H9 (cell line): ENCODE measurements at regions not wholly inside any gene's neighbourhood (a gene's known extent, or its start where the extent isn't known, plus 50 kb on each side); places are given as distances from the start of the nearest gene placed in this dataset.

Experiments
- DNase-seq: peaks from one replicate; pipeline ENCODE4 v3.0.0-alpha.2; 2017
- H2AFZ ChIP-seq: one replicate; pipeline ENCODE4 v1.6.1; 2013; ENCODE audit warnings: mild to moderate bottlenecking, low read length, control low read depth, moderate library complexity
- H2AK5ac ChIP-seq: 2 replicates; pipeline ENCODE4 v1.6.1; 2013; ENCODE audit warnings: low read length, control low read depth, mixed read lengths; ENCODE audit not compliant: insufficient read length
- H2BK120ac ChIP-seq: one replicate; pipeline ENCODE4 v1.6.1; 2013; ENCODE audit warnings: low read depth, mild to moderate bottlenecking, low read length, control low read depth, inconsistent platforms; ENCODE audit not compliant: poor library complexity, severe bottlenecking
- H2BK12ac ChIP-seq: 2 replicates; pipeline ENCODE4 v1.6.1; 2013; ENCODE audit warnings: low read length, control low read depth, mixed read lengths, low read depth; ENCODE audit not compliant: insufficient read length
- H2BK15ac ChIP-seq: 2 replicates; pipeline ENCODE4 v1.6.1; 2013; ENCODE audit warnings: low read depth, low read length, control low read depth
- H2BK20ac ChIP-seq: one replicate; pipeline ENCODE4 v1.6.1; 2013; ENCODE audit warnings: low read depth, mild to moderate bottlenecking, low read length, control low read depth, inconsistent platforms; ENCODE audit not compliant: poor library complexity, severe bottlenecking
- H2BK5ac ChIP-seq: 2 replicates; pipeline ENCODE4 v1.6.1; 2013; ENCODE audit warnings: low read length, control low read depth, mixed read lengths; ENCODE audit not compliant: insufficient read length
- H3K14ac ChIP-seq: 2 replicates; pipeline ENCODE4 v1.6.1; 2013; ENCODE audit warnings: low read length, control low read depth; ENCODE audit not compliant: insufficient read depth
- H3K18ac ChIP-seq: 2 replicates; pipeline ENCODE4 v1.6.1; 2013; ENCODE audit warnings: low read depth, mild to moderate bottlenecking, mixed read lengths, low read length, control low read depth; ENCODE audit not compliant: insufficient read length
- H3K23ac ChIP-seq: 2 replicates; pipeline ENCODE4 v1.6.1; 2013; ENCODE audit warnings: low read length, control low read depth, mixed read lengths, low read depth; ENCODE audit not compliant: insufficient read length
- H3K23me2 ChIP-seq: 2 replicates; pipeline ENCODE4 v1.6.1; 2013; ENCODE audit warnings: low read depth, mild to moderate bottlenecking, mixed read lengths, low read length, control low read depth; ENCODE audit not compliant: insufficient read length, poor library complexity, severe bottlenecking
- H3K27ac ChIP-seq: 2 replicates; pipeline ENCODE4 v1.5.1; 2013; ENCODE audit warnings: low read length, control low read depth, mixed read lengths, low read depth; ENCODE audit not compliant: insufficient read length
- H3K27me3 ChIP-seq: 2 replicates; pipeline ENCODE4 v1.6.1; 2013; ENCODE audit warnings: low read length, control low read depth, inconsistent platforms; ENCODE audit not compliant: insufficient read depth
- H3K4ac ChIP-seq: 2 replicates; pipeline ENCODE4 v1.6.1; 2013; ENCODE audit warnings: low read depth, mild to moderate bottlenecking, control low read depth, inconsistent platforms, low read length, moderate library complexity
- H3K4me1 ChIP-seq: 2 replicates; pipeline ENCODE4 v1.6.1; 2013; ENCODE audit warnings: low read length, control low read depth, inconsistent platforms; ENCODE audit not compliant: insufficient read depth
- H3K4me2 ChIP-seq: 2 replicates; pipeline ENCODE4 v1.6.1; 2013; ENCODE audit warnings: low read length, control low read depth, mixed read lengths; ENCODE audit not compliant: insufficient read length, insufficient read depth
- H3K56ac ChIP-seq: 2 replicates; pipeline ENCODE4 v1.6.1; 2013; ENCODE audit warnings: low read depth, mild to moderate bottlenecking, mixed read lengths, low read length, control low read depth; ENCODE audit not compliant: insufficient read length
- H3K79me1 ChIP-seq: 2 replicates; pipeline ENCODE4 v1.6.1; 2013; ENCODE audit warnings: low read depth, mild to moderate bottlenecking, moderate library complexity, low read length, control low read depth, inconsistent platforms; ENCODE audit not compliant: insufficient read depth, poor library complexity, severe bottlenecking
- H3K79me2 ChIP-seq: 2 replicates; pipeline ENCODE4 v1.6.1; 2013; ENCODE audit warnings: low read length, control low read depth, inconsistent platforms; ENCODE audit not compliant: insufficient read depth
- H3K9ac ChIP-seq: 2 replicates; pipeline ENCODE4 v1.6.1; 2013; ENCODE audit warnings: low read length, control low read depth, mixed read lengths; ENCODE audit not compliant: insufficient read length; ENCODE audit errors: extremely low read depth
- H3K9me3 ChIP-seq: one replicate; pipeline ENCODE4 v1.6.1; 2013; ENCODE audit warnings: low read depth, low read length, inconsistent platforms; ENCODE audit not compliant: control insufficient read depth
- H3T11ph ChIP-seq: one replicate; pipeline ENCODE4 v1.6.1; 2013; ENCODE audit warnings: mild to moderate bottlenecking, low read length, control low read depth, inconsistent platforms
- H4K20me1 ChIP-seq: one replicate; pipeline ENCODE4 v1.6.1; 2013; ENCODE audit not compliant: control insufficient read depth, insufficient read length, insufficient read depth
- H4K5ac ChIP-seq: 2 replicates; pipeline ENCODE4 v1.6.1; 2013; ENCODE audit warnings: low read depth, mild to moderate bottlenecking, mixed read lengths, low read length, control low read depth; ENCODE audit not compliant: insufficient read length
- H4K8ac ChIP-seq: replicated peaks from 2 replicates; pipeline ENCODE4 v1.6.1; 2013; ENCODE audit warnings: low read length, control low read depth, mixed read lengths, low read depth; ENCODE audit not compliant: insufficient read length
- H4K91ac ChIP-seq: 2 replicates; pipeline ENCODE4 v1.6.1; 2013; ENCODE audit warnings: low read depth, mild to moderate bottlenecking, moderate library complexity, mixed read lengths, low read length, control low read depth; ENCODE audit not compliant: insufficient read length
- H3K27ac Mint-ChIP-seq, 3 experiments: 2 replicates in 2 of 3; 3 replicates in 1 of 3; pipeline ENCODE4 v1.8.0; 2020 to 2021; ENCODE audit warnings: mixed read lengths in 3 of 3, mild to moderate bottlenecking in 1 of 3, moderate library complexity in 1 of 3
- H3K27me3 Mint-ChIP-seq: 2 replicates; pipeline ENCODE4 v1.8.0; 2021; ENCODE audit warnings: low read depth, mild to moderate bottlenecking, moderate library complexity, mixed read lengths
- H3K36me3 Mint-ChIP-seq, 3 experiments: 2 replicates in 2 of 3; 3 replicates in 1 of 3; pipeline ENCODE4 v1.8.0; 2020 to 2021; ENCODE audit warnings: low read depth in 3 of 3, mixed read lengths in 3 of 3; ENCODE audit not compliant: insufficient read depth in 1 of 3
- H3K4me1 Mint-ChIP-seq, 2 experiments: 2 replicates each; pipeline ENCODE4 v1.8.0; 2020; ENCODE audit warnings: mixed read lengths in 2 of 2
- H3K4me3 Mint-ChIP-seq, 2 experiments: 2 replicates in 1 of 2; 3 replicates in 1 of 2; pipeline ENCODE4 v1.8.0; 2020 to 2021; ENCODE audit warnings: mild to moderate bottlenecking in 2 of 2, mixed read lengths in 2 of 2, moderate library complexity in 1 of 2
- H3K9me3 Mint-ChIP-seq, 2 experiments: 2 replicates in 1 of 2; 3 replicates in 1 of 2; pipeline ENCODE4 v1.8.0; 2020; ENCODE audit warnings: mild to moderate bottlenecking in 2 of 2, mixed read lengths in 2 of 2, moderate library complexity in 1 of 2
- WGBS: extraction: QIAGEN DNeasy Blood & Tissue Kit; methylation state at CpG from one replicate; pipeline ENCODE4 v1.1.7; 2013; ENCODE audit warnings: missing lambda C conversion rate, low lambda C conversion rate, mixed read lengths; ENCODE audit not compliant: insufficient read length; ENCODE audit errors: extremely low coverage; 5-methylcytosine and 5-hydroxymethylcytosine counted together
- TF ChIP-seq, protein P1 (sequence below): fragments of 200-600 bp; sonication (generic); conservative IDR thresholded peaks from 3 replicates; pipeline ENCODE4 v1.8.0; 2021; ENCODE audit warnings: antibody characterized with exemption, mild to moderate bottlenecking

DNA sequence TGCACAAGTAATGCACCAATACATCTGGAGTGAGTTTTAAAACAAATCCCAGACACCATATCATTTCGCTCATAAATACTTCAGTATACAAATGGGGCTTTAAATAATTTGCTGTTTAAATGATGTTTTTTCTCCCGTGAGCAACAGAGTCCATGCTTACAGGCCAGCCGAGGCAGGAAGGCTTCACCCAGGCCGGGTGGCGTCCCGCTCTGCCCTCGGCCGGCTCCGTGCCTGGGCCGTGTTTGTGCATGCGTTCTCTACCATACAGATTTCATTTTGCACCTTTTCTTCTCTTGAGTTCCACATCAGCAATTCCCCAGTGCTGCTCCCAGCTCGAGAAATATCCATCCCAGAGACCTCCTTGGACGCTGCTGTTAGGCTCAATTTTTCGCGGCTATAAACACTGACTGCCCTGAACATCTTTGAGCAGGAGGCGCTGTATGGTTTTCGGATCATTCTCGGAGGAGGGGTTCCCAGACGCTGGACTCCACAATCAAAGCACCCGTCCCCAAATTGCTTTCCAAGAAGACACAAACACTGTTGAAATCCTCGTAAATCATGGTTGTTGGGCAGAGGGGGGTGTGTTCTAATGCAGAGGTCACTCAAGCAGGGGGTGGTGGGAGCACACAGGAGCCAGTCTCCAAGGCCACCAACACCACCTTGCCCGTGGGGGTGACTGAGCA, 91.6 kb downstream of the MICALL2 start:
- H3K23ac ChIP-seq, result no peak overlapping the region
- Mint-ChIP-seq H3K36me3 (peaks cover 0 to 2% (median 0%) of the 10 kb centered on the region in 3 experiments; a peak in 1 of 7 replicates), H3K4me3 (peak overlapping the region in 1 of 2 experiments; percentile 25; a peak in 3 of 5 replicates), H3K9me3 (peaks cover 0 to 3% of the 10 kb centered on the region in 2 experiments; a peak in 1 of 5 replicates), H3K4me1 (peaks cover 2 to 24% of the 10 kb centered on the region in 2 experiments; a peak in 3 of 4 replicates), H3K27ac (no peak overlapping the region), H3K27me3 (peaks cover 72% of the 10 kb centered on the region)
- no peak overlapping the region for H2BK15ac ChIP-seq
- no peaks in the 10 kb centered on the region for H3K4me1 ChIP-seq
- no peak overlapping the region for H4K5ac ChIP-seq
- no peaks in the 10 kb centered on the region for H3K9me3 ChIP-seq
- no peak overlapping the region for H2BK120ac ChIP-seq
- H2BK20ac ChIP-seq, result no peak overlapping the region
- no peak overlapping the region for H3K56ac ChIP-seq
- WGBS, result no CpG with 5 or more reads among the region's 22 CpGs
- H2AK5ac ChIP-seq, result no peak overlapping the region
- no peak overlapping the region for H3K4ac ChIP-seq
- no peak overlapping the region for H3K27ac ChIP-seq
- no peak overlapping the region for H3K4me2 ChIP-seq
- no peak overlapping the region for H4K91ac ChIP-seq
- H3K23me2 ChIP-seq, result no peaks in the 10 kb centered on the region
- TF ChIP-seq, protein P1, sequence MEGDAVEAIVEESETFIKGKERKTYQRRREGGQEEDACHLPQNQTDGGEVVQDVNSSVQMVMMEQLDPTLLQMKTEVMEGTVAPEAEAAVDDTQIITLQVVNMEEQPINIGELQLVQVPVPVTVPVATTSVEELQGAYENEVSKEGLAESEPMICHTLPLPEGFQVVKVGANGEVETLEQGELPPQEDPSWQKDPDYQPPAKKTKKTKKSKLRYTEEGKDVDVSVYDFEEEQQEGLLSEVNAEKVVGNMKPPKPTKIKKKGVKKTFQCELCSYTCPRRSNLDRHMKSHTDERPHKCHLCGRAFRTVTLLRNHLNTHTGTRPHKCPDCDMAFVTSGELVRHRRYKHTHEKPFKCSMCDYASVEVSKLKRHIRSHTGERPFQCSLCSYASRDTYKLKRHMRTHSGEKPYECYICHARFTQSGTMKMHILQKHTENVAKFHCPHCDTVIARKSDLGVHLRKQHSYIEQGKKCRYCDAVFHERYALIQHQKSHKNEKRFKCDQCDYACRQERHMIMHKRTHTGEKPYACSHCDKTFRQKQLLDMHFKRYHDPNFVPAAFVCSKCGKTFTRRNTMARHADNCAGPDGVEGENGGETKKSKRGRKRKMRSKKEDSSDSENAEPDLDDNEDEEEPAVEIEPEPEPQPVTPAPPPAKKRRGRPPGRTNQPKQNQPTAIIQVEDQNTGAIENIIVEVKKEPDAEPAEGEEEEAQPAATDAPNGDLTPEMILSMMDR, result no peak
- no peak overlapping the region for H3K14ac ChIP-seq
- no peak overlapping the region for H2BK12ac ChIP-seq
- no peak overlapping the region for H3K18ac ChIP-seq
- no peaks in the 10 kb centered on the region; the same call in 1 of the 2 replicates for H3K27me3 ChIP-seq
- H4K20me1 ChIP-seq, result no peaks in the 10 kb centered on the region
- H3K9ac ChIP-seq, result no peak overlapping the region
- H3K79me2 ChIP-seq, result no peaks in the 10 kb centered on the region
- H4K8ac ChIP-seq, result no peak overlapping the region
- no peaks in the 10 kb centered on the region for H3K79me1 ChIP-seq
- no peak for DNase-seq
- no peak overlapping the region for H3T11ph ChIP-seq
- H2BK5ac ChIP-seq, result no peak overlapping the region
- H2AFZ ChIP-seq, result no peak overlapping the region
